ENCODE measurements at regions not wholly inside any gene's neighbourhood (a gene's known extent, or its start where the extent isn't known, plus 50 kb on each side); places are given as distances from the start of the nearest gene placed in this dataset.

GRCh38 chr15:77860071-77860691 lies 217.3 kb downstream of the TBC1D2B start:
- no peak for DNase-seq

- DNase-seq: no peak
Measured at GRCh38 chr15:77859491-77860060, 217.9 kb downstream of the TBC1D2B start.

- no peak for DNase-seq
Measured at GRCh38 chr15:77858792-77859490, 218.6 kb downstream of the TBC1D2B start.

GRCh38 chr15:77857419-77857818 lies 220.1 kb downstream of the TBC1D2B start:
- DNase-seq: no peak

- no peak for DNase-seq
Measured at GRCh38 chr15:77856705-77857346, 220.7 kb downstream of the TBC1D2B start.

- DNase-seq: no peak
Measured at GRCh38 chr15:77855871-77856270, 221.6 kb downstream of the TBC1D2B start.

GRCh38 chr15:77854980-77855379 lies 222.3 kb upstream of the LINGO1 start:
- no peak for DNase-seq

GRCh38 chr15:77853910-77854309 lies 221.2 kb upstream of the LINGO1 start:
- no peak for DNase-seq

GRCh38 chr15:77853008-77853328 lies 220.3 kb upstream of the LINGO1 start:
- no peak for DNase-seq

- no peak for DNase-seq
Measured at GRCh38 chr15:77852241-77853007, 219.7 kb upstream of the LINGO1 start.

GRCh38 chr15:77851691-77852090 lies 219.0 kb upstream of the LINGO1 start:
- no peak for DNase-seq

- DNase-seq: no peak
Measured at GRCh38 chr15:77851086-77851485, 218.4 kb upstream of the LINGO1 start.

- DNase-seq: no peak
Measured at GRCh38 chr15:77846986-77847385, 214.3 kb upstream of the LINGO1 start.

GRCh38 chr15:77846360-77846759 lies 213.6 kb upstream of the LINGO1 start:
- no peak for DNase-seq

- no peak for DNase-seq
Measured at GRCh38 chr15:77844798-77845446, 212.2 kb upstream of the LINGO1 start.

GRCh38 chr15:77843546-77843945 lies 210.8 kb upstream of the LINGO1 start:
- no peak for DNase-seq

GRCh38 chr15:77840991-77841775 lies 208.5 kb upstream of the LINGO1 start:
- DNase-seq: no peak

GRCh38 chr15:77839970-77840905 lies 207.5 kb upstream of the LINGO1 start:
- no peak for DNase-seq

GRCh38 chr15:77839456-77839855 lies 206.7 kb upstream of the LINGO1 start:
- no peak for DNase-seq

- no peak for DNase-seq
Measured at GRCh38 chr15:77838595-77838994, 205.9 kb upstream of the LINGO1 start.

GRCh38 chr15:77838061-77838460 lies 205.3 kb upstream of the LINGO1 start:
- DNase-seq: no peak
